AG09319 (cell line): ENCODE measurements at regions not wholly inside any gene's neighbourhood (a gene's known extent, or its start where the extent isn't known, plus 50 kb on each side); places are given as distances from the start of the nearest gene placed in this dataset.

ENCODE experiments used
- DNase-seq: peaks from one replicate; pipeline ENCODE4 v3.0.0-alpha.2; 2010; ENCODE audit warnings: low read depth; ENCODE audit errors: extremely low read depth
- TF ChIP-seq, protein P1 (sequence below): IDR thresholded peaks from 2 replicates; pipeline ENCODE4 v1.5.1; 2011; ENCODE audit warnings: low read depth, mild to moderate bottlenecking, inconsistent platforms, low read length, moderate library complexity

GRCh38 chr3:187976365-187976900 is 177.5 kb upstream of the LPP start:
- TF ChIP-seq, protein P1, sequence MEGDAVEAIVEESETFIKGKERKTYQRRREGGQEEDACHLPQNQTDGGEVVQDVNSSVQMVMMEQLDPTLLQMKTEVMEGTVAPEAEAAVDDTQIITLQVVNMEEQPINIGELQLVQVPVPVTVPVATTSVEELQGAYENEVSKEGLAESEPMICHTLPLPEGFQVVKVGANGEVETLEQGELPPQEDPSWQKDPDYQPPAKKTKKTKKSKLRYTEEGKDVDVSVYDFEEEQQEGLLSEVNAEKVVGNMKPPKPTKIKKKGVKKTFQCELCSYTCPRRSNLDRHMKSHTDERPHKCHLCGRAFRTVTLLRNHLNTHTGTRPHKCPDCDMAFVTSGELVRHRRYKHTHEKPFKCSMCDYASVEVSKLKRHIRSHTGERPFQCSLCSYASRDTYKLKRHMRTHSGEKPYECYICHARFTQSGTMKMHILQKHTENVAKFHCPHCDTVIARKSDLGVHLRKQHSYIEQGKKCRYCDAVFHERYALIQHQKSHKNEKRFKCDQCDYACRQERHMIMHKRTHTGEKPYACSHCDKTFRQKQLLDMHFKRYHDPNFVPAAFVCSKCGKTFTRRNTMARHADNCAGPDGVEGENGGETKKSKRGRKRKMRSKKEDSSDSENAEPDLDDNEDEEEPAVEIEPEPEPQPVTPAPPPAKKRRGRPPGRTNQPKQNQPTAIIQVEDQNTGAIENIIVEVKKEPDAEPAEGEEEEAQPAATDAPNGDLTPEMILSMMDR, result no peak
- no peak for DNase-seq

GRCh38 chr3:187977659-187978058 is 176.3 kb upstream of the LPP start:
- no peak for DNase-seq
- TF ChIP-seq, protein P1, result no peak

DNA sequence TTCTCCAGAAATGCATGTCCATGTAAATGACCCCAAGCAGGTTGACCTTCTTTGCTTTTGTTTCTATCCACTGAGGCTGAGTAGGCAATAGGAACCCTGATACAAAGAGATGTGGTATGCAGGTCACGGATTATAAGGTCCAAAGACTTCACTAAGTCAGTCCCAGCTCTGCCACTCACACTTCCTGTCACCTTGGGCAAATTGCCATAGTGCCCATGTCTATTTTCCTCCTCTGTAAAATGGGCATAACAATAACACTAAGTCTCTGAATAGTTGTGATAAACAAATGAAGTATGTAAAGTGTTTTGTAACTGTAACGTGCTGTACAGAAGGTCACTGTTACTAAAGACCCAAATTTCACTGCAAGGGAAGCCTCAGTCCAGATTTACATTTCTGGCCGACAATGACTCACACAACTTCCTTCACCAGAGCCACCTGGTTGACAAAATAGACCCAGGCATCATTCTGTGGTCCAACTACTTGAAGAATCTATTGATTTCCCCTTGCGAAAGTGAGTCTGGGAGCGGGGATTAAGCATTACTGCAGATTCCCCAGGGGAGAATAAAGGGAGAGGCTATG is 175.4 kb upstream of the LPP start:
- TF ChIP-seq, protein P1, result no peak
- DNase-seq, result no peak

GRCh38 chr3:187979564-187979963 is 174.4 kb upstream of the LPP start:
- no peak for DNase-seq
- TF ChIP-seq, protein P1, result no peak

DNA sequence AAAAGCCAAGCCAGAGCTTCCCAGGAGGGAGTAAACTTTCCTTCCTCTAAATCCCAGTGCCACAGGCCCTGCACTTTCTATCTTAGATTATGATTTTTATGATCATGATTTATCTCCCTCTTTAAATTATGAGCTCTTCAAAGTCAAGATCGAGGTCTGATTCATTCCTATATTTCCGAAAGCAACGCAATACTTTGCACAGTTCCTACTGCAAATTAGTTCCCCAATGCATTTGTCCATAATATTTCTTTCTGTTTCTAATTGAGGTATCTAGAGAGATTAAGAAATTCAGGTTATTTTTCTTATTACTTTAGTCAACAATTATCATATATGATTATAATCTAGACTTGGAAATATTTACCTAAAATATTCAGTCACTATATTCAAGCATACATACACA is 173.1 kb upstream of the LPP start:
- TF ChIP-seq, protein P1, result no peak
- no peak for DNase-seq

DNA sequence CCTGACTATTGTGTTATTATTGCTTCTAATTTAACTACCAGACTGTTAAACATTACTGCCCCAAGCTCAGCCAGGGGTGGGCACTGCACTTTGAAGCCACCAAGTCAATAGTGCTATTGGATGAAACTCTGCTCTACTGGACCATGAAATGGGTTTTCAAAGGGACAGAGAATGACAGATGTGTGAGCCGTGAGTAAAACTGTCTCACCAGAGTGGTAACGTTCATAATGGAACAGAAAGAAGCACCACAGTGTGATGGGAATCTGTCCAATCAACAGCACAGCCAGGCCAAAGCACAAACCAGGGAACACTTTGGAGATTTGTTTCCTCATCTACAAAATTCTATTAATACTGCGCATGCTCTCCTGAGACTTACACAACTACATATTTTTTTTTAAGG is 171.8 kb upstream of the LPP start:
- DNase-seq, result no peak
- TF ChIP-seq, protein P1, result no peak

GRCh38 chr3:187983484-187984124 is 170.4 kb upstream of the LPP start:
- TF ChIP-seq, protein P1, result no peak
- no peak for DNase-seq
